Tibial nerve (tissue), 4 donors: ENCODE measurements at regions not wholly inside any gene's neighbourhood (a gene's known extent, or its start where the extent isn't known, plus 50 kb on each side); places are given as distances from the start of the nearest gene placed in this dataset.

ENCODE experiments used
- CTCF ChIP-seq, 5 experiments: fragments of 200-600 bp in 3 of 5; fragments of 450-650 bp in 2 of 5; sonication (generic) in 3 of 5; IDR thresholded peaks; one replicate each; pipeline ENCODE4 v1.5.1; 2016 to 2019; ENCODE audit warnings: antibody characterized with exemption in 5 of 5, mild to moderate bottlenecking in 3 of 5, moderate library complexity in 2 of 5
- EP300 ChIP-seq, 2 donors: sonication (generic); formaldehyde crosslinking; IDR thresholded peaks; one replicate each; pipeline ENCODE4 v1.6.1; 2017; ENCODE audit warnings: antibody characterized with exemption in 2 of 2, mild to moderate bottlenecking in 1 of 2
- POLR2A ChIP-seq, 2 donors: fragments of 450-650 bp; IDR thresholded peaks; one replicate each; pipeline ENCODE4 v1.6.1; 2017; ENCODE audit warnings: antibody characterized with exemption in 2 of 2, mild to moderate bottlenecking in 2 of 2, moderate library complexity in 2 of 2

GRCh38 chr9:12413986-12414385 lies 279.2 kb upstream of the TYRP1 start:
- no peak for TF ChIP-seq CTCF (IDR thresholded peaks at IDR 0.05)
- TF ChIP-seq POLR2A (IDR thresholded peaks at IDR 0.05), result no peak
- TF ChIP-seq EP300 (IDR thresholded peaks at IDR 0.05), result no peak
